ENCODE measurements at regions not wholly inside any gene's neighbourhood (a gene's known extent, or its start where the extent isn't known, plus 50 kb on each side); places are given as distances from the start of the nearest gene placed in this dataset.

GRCh38 chr5:83001796-83002381, 75.3 kb downstream of the TMEM167A start:
- CTCF ChIA-PET: no interaction called here
- no peak for DNase-seq (ENCODE audit: low spot score)
- POLR2A ChIA-PET (ENCODE audit: low non-redundant PET): no interaction called here
- TF ChIP-seq, protein P1, sequence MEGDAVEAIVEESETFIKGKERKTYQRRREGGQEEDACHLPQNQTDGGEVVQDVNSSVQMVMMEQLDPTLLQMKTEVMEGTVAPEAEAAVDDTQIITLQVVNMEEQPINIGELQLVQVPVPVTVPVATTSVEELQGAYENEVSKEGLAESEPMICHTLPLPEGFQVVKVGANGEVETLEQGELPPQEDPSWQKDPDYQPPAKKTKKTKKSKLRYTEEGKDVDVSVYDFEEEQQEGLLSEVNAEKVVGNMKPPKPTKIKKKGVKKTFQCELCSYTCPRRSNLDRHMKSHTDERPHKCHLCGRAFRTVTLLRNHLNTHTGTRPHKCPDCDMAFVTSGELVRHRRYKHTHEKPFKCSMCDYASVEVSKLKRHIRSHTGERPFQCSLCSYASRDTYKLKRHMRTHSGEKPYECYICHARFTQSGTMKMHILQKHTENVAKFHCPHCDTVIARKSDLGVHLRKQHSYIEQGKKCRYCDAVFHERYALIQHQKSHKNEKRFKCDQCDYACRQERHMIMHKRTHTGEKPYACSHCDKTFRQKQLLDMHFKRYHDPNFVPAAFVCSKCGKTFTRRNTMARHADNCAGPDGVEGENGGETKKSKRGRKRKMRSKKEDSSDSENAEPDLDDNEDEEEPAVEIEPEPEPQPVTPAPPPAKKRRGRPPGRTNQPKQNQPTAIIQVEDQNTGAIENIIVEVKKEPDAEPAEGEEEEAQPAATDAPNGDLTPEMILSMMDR (conservative IDR thresholded peaks at IDR 0.05; ENCODE audit: low read depth): no peak
- no peak overlapping the region for H3K27ac ChIP-seq

DNA sequence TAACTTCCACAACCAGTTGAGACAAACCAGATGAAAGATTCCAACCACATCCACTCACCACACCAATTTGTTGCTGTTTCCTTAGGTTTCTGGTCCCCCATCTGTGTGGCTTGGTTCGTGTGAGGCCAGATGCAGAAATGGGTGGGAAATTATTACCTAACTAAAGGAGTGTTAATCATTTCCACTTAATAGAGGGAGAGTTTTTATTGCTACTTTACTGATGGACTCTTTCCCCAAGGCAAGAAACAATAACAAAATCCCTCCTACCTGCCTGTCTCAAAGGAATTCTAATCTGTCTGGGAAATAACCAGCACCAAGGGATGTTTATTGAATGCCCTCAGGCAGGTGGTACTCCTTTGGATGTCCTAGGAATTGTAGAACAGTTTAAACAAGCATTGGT, 76.3 kb downstream of the TMEM167A start:
- TF ChIP-seq, protein P1 (conservative IDR thresholded peaks at IDR 0.05; ENCODE audit: low read depth): no peak
- DNase-seq (ENCODE audit: low spot score): no peak
- ChIA-PET CTCF (interaction anchor here (0.5 to 0.6 kb wide), 2 partner anchors 260 to 500 kb away, joined by 3 read pairs; no protein-coding TSS in a partner anchor), POLR2A (ENCODE audit: low non-redundant PET) (no interaction called here)
- H3K27ac ChIP-seq: no peak overlapping the region

DNA sequence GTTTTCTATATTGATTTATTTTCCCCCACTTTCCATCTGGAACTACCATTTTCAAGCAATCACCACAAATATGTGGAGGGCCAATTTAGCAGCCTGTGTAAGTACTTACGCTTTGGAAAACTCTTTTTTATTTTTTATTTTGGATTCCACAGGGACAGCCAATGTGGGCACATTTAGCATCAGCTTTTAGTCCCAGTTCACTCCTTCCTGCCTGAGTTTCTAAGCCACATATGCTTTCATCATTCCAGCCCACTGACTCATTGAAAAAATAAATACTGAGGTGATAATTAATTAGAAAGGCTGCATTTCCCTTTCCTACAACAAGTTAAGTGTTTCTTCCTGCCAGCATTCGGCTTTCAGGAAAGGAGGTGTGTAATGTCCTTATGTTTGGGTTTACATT, 76.8 kb downstream of the TMEM167A start:
- ChIA-PET POLR2A (ENCODE audit: low non-redundant PET) (no interaction called here), CTCF (interaction anchor here (0.6 kb wide), 1 partner anchor 13 kb away, joined by 5 read pairs; no protein-coding TSS in a partner anchor)
- H3K27ac ChIP-seq: no peak overlapping the region
- TF ChIP-seq, protein P1 (conservative IDR thresholded peaks at IDR 0.05; ENCODE audit: low read depth): no peak
- peak; percentile 28 for DNase-seq (ENCODE audit: low spot score)

DNA sequence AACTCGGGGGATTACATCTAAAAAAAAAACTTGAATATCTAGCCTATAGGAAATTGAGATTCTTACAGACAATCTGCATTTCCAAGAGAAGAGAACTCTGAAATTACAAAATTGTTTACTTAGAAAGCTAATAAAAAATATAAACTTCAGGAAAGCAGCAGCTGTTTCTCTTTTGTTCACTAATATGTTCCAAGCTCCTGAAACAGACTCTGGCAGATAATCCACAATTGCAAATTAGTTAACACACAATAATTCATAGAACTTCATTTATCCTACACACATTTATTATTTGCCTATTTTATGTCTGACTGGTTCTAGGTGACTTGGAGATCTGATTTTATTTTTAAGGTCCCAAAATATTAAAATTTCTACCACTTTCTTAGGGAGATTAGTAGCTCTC, 83.8 kb downstream of the TMEM167A start:
- POLR2A ChIA-PET (ENCODE audit: low non-redundant PET): no interaction called here
- no peak overlapping the region for H3K27ac ChIP-seq
- TF ChIP-seq, protein P1 (conservative IDR thresholded peaks at IDR 0.05; ENCODE audit: low read depth): no peak
- CTCF ChIA-PET: no interaction called here
- DNase-seq (ENCODE audit: low spot score): no peak

DNA sequence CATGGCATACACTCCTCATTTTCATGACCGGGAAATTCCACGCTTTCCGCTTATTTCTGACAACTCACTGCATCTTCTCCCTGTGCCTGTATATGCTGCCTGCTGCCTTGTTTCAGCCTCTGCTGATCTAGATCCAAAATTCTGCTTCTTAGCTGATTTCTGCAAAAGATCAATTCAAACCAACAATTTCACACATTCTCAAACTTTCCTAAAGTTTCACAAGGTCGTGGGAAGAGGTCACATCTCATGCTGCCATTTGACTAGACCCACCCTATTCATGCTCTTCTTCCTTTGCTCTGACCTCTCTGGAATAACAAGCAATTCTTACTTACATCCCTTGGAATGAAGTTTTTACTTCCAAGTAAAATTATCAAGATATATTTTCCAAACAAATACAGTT, 84.5 kb downstream of the TMEM167A start:
- TF ChIP-seq, protein P1 (conservative IDR thresholded peaks at IDR 0.05; ENCODE audit: low read depth): no peak
- CTCF ChIA-PET: no interaction called here
- H3K27ac ChIP-seq: no peak overlapping the region
- DNase-seq (ENCODE audit: low spot score): no peak
- POLR2A ChIA-PET (ENCODE audit: low non-redundant PET): no interaction called here

GRCh38 chr5:82991678-82992323, 85.4 kb downstream of the TMEM167A start:
- POLR2A ChIA-PET (ENCODE audit: low non-redundant PET): no interaction called here
- TF ChIP-seq, protein P1 (conservative IDR thresholded peaks at IDR 0.05; ENCODE audit: low read depth): no peak
- DNase-seq (ENCODE audit: low spot score): peak; percentile 33
- CTCF ChIA-PET: no interaction called here
- H3K27ac ChIP-seq: no peak overlapping the region
